Ishikawa (cell line): ENCODE measurements at regions not wholly inside any gene's neighbourhood (a gene's known extent, or its start where the extent isn't known, plus 50 kb on each side); places are given as distances from the start of the nearest gene placed in this dataset.

Source experiments
- EP300 ChIP-seq: IDR thresholded peaks from 2 replicates; pipeline ENCODE4 v1.6.1; 2012; ENCODE audit warnings: borderline replicate concordance
- TAF1 ChIP-seq: IDR thresholded peaks from 2 replicates; pipeline ENCODE4 v1.6.1; 2012; ENCODE audit warnings: low read depth, mild to moderate bottlenecking
- TF ChIP-seq, protein P1 (sequence below): IDR thresholded peaks from 2 replicates; pipeline ENCODE4 v1.6.1; 2012

- no peak for TF ChIP-seq TAF1
- no peak for TF ChIP-seq EP300
- TF ChIP-seq, protein P1, sequence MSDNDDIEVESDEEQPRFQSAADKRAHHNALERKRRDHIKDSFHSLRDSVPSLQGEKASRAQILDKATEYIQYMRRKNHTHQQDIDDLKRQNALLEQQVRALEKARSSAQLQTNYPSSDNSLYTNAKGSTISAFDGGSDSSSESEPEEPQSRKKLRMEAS: no peak
These were observed 265.4 kb downstream of the CGGBP1 start for GRCh38 chr3:87793337-87793877.
